Lung (tissue), 11 donors: ENCODE measurements at regions not wholly inside any gene's neighbourhood (a gene's known extent, or its start where the extent isn't known, plus 50 kb on each side); places are given as distances from the start of the nearest gene placed in this dataset.
A peak's percentile ranks its signal among the peaks of the same experiment; 100 is the strongest.

Experiments used
- ATAC-seq: fragments of 200-7000 bp; cut with Tn5 transposase; one replicate; pipeline ENCODE4 v1.9.1; 2020; ENCODE audit warnings: moderate number of reproducible peaks; ENCODE audit not compliant: insufficient read depth, low FRiP score
- DNase-seq, 3 donors: peaks; one replicate each; pipeline ENCODE4 v3.0.0-alpha.2; 2013 to 2017
- H3K27ac ChIP-seq, 2 donors: one replicate each; pipeline ENCODE4 v1.5.1; 2013; ENCODE audit warnings: mild to moderate bottlenecking in 2 of 2, moderate library complexity in 2 of 2, control low read depth in 1 of 2, inconsistent platforms in 1 of 2, low read depth in 1 of 2, low read length in 1 of 2
- H3K27me3 ChIP-seq, 3 donors: one replicate each; pipeline ENCODE4 v1.5.1; 2013; ENCODE audit warnings: low read length in 2 of 3; ENCODE audit not compliant: control insufficient read depth in 3 of 3, insufficient read depth in 3 of 3
- H3K36me3 ChIP-seq, 4 donors: one replicate each; pipeline ENCODE4 v1.5.1; 2013; ENCODE audit warnings: low read length in 4 of 4, mild to moderate bottlenecking in 1 of 4, moderate library complexity in 1 of 4; ENCODE audit not compliant: control insufficient read depth in 4 of 4, insufficient read depth in 4 of 4
- H3K4me1 ChIP-seq, 5 donors: one replicate each; pipeline ENCODE4 v1.5.1; 2013; ENCODE audit warnings: low read length in 5 of 5, mild to moderate bottlenecking in 2 of 5, moderate library complexity in 1 of 5; ENCODE audit not compliant: control insufficient read depth in 5 of 5, insufficient read depth in 5 of 5
- H3K4me3 ChIP-seq: one replicate; pipeline ENCODE4 v1.5.1; 2013; ENCODE audit warnings: mild to moderate bottlenecking, control low read depth, moderate library complexity
- H3K9ac ChIP-seq, 2 donors: one replicate each; pipeline ENCODE4 v1.5.1; 2013; ENCODE audit warnings: low read length in 2 of 2, control low read depth in 1 of 2; ENCODE audit not compliant: insufficient read depth in 1 of 2
- H3K9me3 ChIP-seq, 4 donors: one replicate each; pipeline ENCODE4 v1.5.1; 2013; ENCODE audit warnings: low read length in 3 of 4, mild to moderate bottlenecking in 1 of 4, moderate library complexity in 1 of 4; ENCODE audit not compliant: control insufficient read depth in 4 of 4, insufficient read depth in 3 of 4
- CTCF ChIP-seq: IDR thresholded peaks from 2 replicates; pipeline ENCODE4 v1.5.1; 2012; ENCODE audit warnings: mild to moderate bottlenecking; ENCODE audit errors: control extremely low read depth, extremely low read depth
- WGBS, 2 donors: extraction: QIAGEN DNeasy Blood & Tissue Kit; methylation state at CpG; one replicate each; pipeline ENCODE4 v1.1.7; 2013; 5-methylcytosine and 5-hydroxymethylcytosine counted together
- donor health status: control.
- donor health status: control.
- donor health status: Bipolar disorder and iron deficiency.
- donor health status: healthy.
- donor health status: DM: yes; HTN: yes; CAD: no.

- H3K9me3 ChIP-seq: no peaks in the 10 kb centered on the region
- no peak for ATAC-seq
These were observed 162.9 kb upstream of the SASH1 start for GRCh38 chr6:148179786-148180185.

GRCh38 chr6:148182378-148182777, 160.3 kb upstream of the SASH1 start:
- Histone ChIP-seq H3K4me3 (no peak overlapping the region), H3K9me3 (no peaks in the 10 kb centered on the region), H3K36me3 (no peaks in the 10 kb centered on the region), H3K9ac (no peak overlapping the region), H3K4me1 (peaks cover 0 to 4% (median 0%) of the 10 kb centered on the region in 5 donors), H3K27me3 (no peaks in the 10 kb centered on the region), H3K27ac (no peak overlapping the region)
- no peak for DNase-seq
- ATAC-seq: no peak
- no peak for TF ChIP-seq CTCF
- 90 to 94% methylated on average over 4 of the region's 4 CpGs for WGBS, 2 donors

More at GRCh38 chr6:148179786-148180185, 162.9 kb upstream of the SASH1 start:
- H3K27ac ChIP-seq: no peak overlapping the region
- 50 to 60% methylated on average over 1 of the region's 1 CpG for WGBS, 2 donors
- no peak for TF ChIP-seq CTCF
- no peak overlapping the region for H3K9ac ChIP-seq
- peak; percentile 28 to 57 (median 39) for DNase-seq
- H3K36me3 ChIP-seq: no peaks in the 10 kb centered on the region
- no peak overlapping the region for H3K4me3 ChIP-seq
- peaks cover 0 to 5% (median 0%) of the 10 kb centered on the region in 5 donors for H3K4me1 ChIP-seq
- no peaks in the 10 kb centered on the region for H3K27me3 ChIP-seq

- ATAC-seq (no peak), DNase-seq (no peak)
- Histone ChIP-seq H3K36me3 (no peaks in the 10 kb centered on the region), H3K9me3 (no peaks in the 10 kb centered on the region), H3K9ac (no peak overlapping the region), H3K4me1 (peaks cover 0 to 5% (median 0%) of the 10 kb centered on the region in 5 donors), H3K27me3 (no peaks in the 10 kb centered on the region), H3K27ac (no peak overlapping the region), H3K4me3 (no peak overlapping the region)
- whole genome bisulfite sequencing, 2 donors: 86 to 87% methylated on average over 2 of the region's 2 CpGs
- TF ChIP-seq CTCF: no peak
These were observed 158.9 kb upstream of the SASH1 start for GRCh38 chr6:148183776-148184175.

- Histone ChIP-seq H3K27me3 (no peaks in the 10 kb centered on the region), H3K9me3 (no peaks in the 10 kb centered on the region), H3K4me3 (no peak overlapping the region), H3K27ac (no peak overlapping the region), H3K4me1 (peaks cover 0 to 5% (median 0%) of the 10 kb centered on the region in 5 donors), H3K9ac (no peak overlapping the region), H3K36me3 (no peaks in the 10 kb centered on the region)
- no peak for TF ChIP-seq CTCF
- ATAC-seq: no peak
- no peak for DNase-seq
- 85 to 93% methylated on average over 5 of the region's 5 CpGs for WGBS, 2 donors
These were observed 155.7 kb upstream of the SASH1 start for GRCh38 chr6:148186916-148187315.
